HCT116 (cell line): ENCODE measurements at regions not wholly inside any gene's neighbourhood (a gene's known extent, or its start where the extent isn't known, plus 50 kb on each side); places are given as distances from the start of the nearest gene placed in this dataset.

Experiments used
- ATAC-seq: fragments of 200-7000 bp; cut with Tn5 transposase; 2 replicates; pipeline ENCODE4 v1.9.1; 2020; ENCODE audit warnings: mild to moderate bottlenecking, moderate library complexity
- BruUV-seq: library from RNA; stranded (reverse); fragments of 400-500 nt; replicated peaks from 2 replicates; lab custom pipeline; 2021; lab: Mats Ljungman, UMichigan
- CTCF ChIA-PET: fragments of 300-600 bp; sonication (Branson Sonifier 250); formaldehyde crosslinking; loops from one replicate; lab custom pipeline; 2021; ENCODE audit warnings: antibody characterized with exemption; lab: Charles Lee
- POLR2A ChIA-PET: fragments of 300-600, 350-600 bp; sonication (Branson Sonifier 250); formaldehyde crosslinking; loops from one replicate; lab custom pipeline; 2021; ENCODE audit warnings: antibody characterized with exemption; lab: Charles Lee
- RAD21 ChIA-PET, 2 experiments: fragments of 300-600 bp; sonication (Branson Sonifier 250); formaldehyde crosslinking; loops; one replicate each; lab custom pipeline; 2023; ENCODE audit warnings: low total read pairs in 2 of 2; ENCODE audit not compliant: uncharacterized antibody in 2 of 2, unreplicated experiment in 2 of 2, low non-redundant PET in 1 of 2; lab: Charles Lee
- DNase-seq: peaks from one replicate; pipeline ENCODE4 v3.0.0-alpha.2; 2010; ENCODE audit warnings: low read depth, low spot score
- H2AFZ ChIP-seq: fragments of 200-600 bp; shearing (Covaris generic), sonication (generic); 2 replicates; pipeline ENCODE4 v1.6.1; 2017; ENCODE audit warnings: low read depth, mixed run types, mixed read lengths, antibody characterized with exemption, low read length; ENCODE audit not compliant: poor library complexity, severe bottlenecking
- H3K27ac ChIP-seq: 2 replicates; pipeline ENCODE4 v1.5.1; 2012; ENCODE audit warnings: low read depth, low read length
- H3K27me3 ChIP-seq: fragments of 200-600 bp; sonication (generic); 2 replicates; pipeline ENCODE4 v1.6.1; 2016; ENCODE audit warnings: mixed run types, low read length, mixed read lengths; ENCODE audit not compliant: insufficient read depth
- H3K36me3 ChIP-seq, 2 experiments: fragments of 200-500 bp in 1 of 2; fragments of 200-600 bp in 1 of 2; sonication (Bioruptor generic) in 1 of 2; sonication (generic) in 1 of 2; 2 replicates each; pipeline versions ENCODE4 v1.5.1 to v1.6.1; 2014 to 2016; ENCODE audit warnings: low read length in 2 of 2, inconsistent platforms in 1 of 2, mixed read lengths in 1 of 2, mixed run types in 1 of 2; ENCODE audit not compliant: insufficient read depth in 2 of 2, control insufficient read depth in 1 of 2
- H3K4me1 ChIP-seq, 2 experiments: fragments of 200-600 bp in 1 of 2; sonication (generic) in 1 of 2; 2 replicates each; pipeline versions ENCODE4 v1.5.1 to v1.6.1; 2012 to 2017; ENCODE audit warnings: low read length in 2 of 2, inconsistent platforms in 1 of 2, mild to moderate bottlenecking in 1 of 2, mixed read lengths in 1 of 2, mixed run types in 1 of 2, moderate library complexity in 1 of 2; ENCODE audit not compliant: insufficient read depth in 2 of 2, control insufficient read depth in 1 of 2
- H3K4me2 ChIP-seq: fragments of 200-600 bp; sonication (generic); 2 replicates; pipeline ENCODE4 v1.6.1; 2017; ENCODE audit warnings: mixed run types, low read length, mixed read lengths
- H3K4me3 ChIP-seq, 2 experiments: fragments of 200-600 bp in 1 of 2; sonication (generic) in 1 of 2; replicated peaks in 1 of 2; 2 replicates each; pipeline ENCODE4 v1.5.1; 2011 to 2016; ENCODE audit warnings: low read length in 2 of 2, control low read depth in 1 of 2, low read depth in 1 of 2, mild to moderate bottlenecking in 1 of 2, mixed read lengths in 1 of 2, mixed run types in 1 of 2
- H3K79me2 ChIP-seq: fragments of 200-600 bp; sonication (generic); 2 replicates; pipeline ENCODE4 v1.6.1; 2017; ENCODE audit warnings: mild to moderate bottlenecking, mixed run types, low read length, moderate library complexity, mixed read lengths; ENCODE audit not compliant: insufficient read depth
- H3K9ac ChIP-seq: fragments of 200-600 bp; sonication (generic); 2 replicates; pipeline ENCODE4 v1.6.1; 2016; ENCODE audit warnings: low read length, mixed read lengths
- H3K9me2 ChIP-seq: fragments of 200-600 bp; sonication (generic), shearing (Covaris generic); 2 replicates; pipeline ENCODE4 v1.6.1; 2017; ENCODE audit warnings: mixed run types, mild to moderate bottlenecking, moderate library complexity; ENCODE audit not compliant: insufficient read depth
- H3K9me3 ChIP-seq, 2 experiments: fragments of 200-500 bp in 1 of 2; fragments of 200-600 bp in 1 of 2; sonication (Bioruptor generic) in 1 of 2; sonication (generic) in 1 of 2; 2 replicates each; pipeline ENCODE4 v1.6.1; 2014 to 2017; ENCODE audit warnings: low read length in 2 of 2, mixed read lengths in 2 of 2, inconsistent platforms in 1 of 2, low read depth in 1 of 2, mild to moderate bottlenecking in 1 of 2, mixed run types in 1 of 2, moderate library complexity in 1 of 2; ENCODE audit not compliant: control insufficient read depth in 1 of 2, insufficient read depth in 1 of 2
- H4K20me1 ChIP-seq: fragments of 200-600 bp; sonication (generic), shearing (Covaris generic); 2 replicates; pipeline ENCODE4 v1.6.1; 2017; ENCODE audit warnings: mixed run types, mild to moderate bottlenecking, moderate library complexity; ENCODE audit not compliant: insufficient read depth
- CBX3 ChIP-seq: IDR thresholded peaks from 2 replicates; pipeline ENCODE4 v1.6.1; 2012; ENCODE audit warnings: low read depth
- CEBPB ChIP-seq: IDR thresholded peaks from 2 replicates; pipeline ENCODE4 v1.6.1; 2012; ENCODE audit warnings: low read depth
- CTCF ChIP-seq, 3 experiments: fragments of 200-600 bp in 1 of 3; sonication (generic) in 1 of 3; IDR thresholded peaks in 2 of 3; conservative IDR thresholded peaks in 1 of 3; 2 replicates each; pipeline ENCODE4 v1.5.1; 2012 to 2017; ENCODE audit warnings: low read depth in 2 of 3, low read length in 2 of 3, antibody characterized with exemption in 1 of 3, borderline replicate concordance in 1 of 3, control low read depth in 1 of 3, mild to moderate bottlenecking in 1 of 3, mixed read lengths in 1 of 3, mixed run types in 1 of 3, moderate library complexity in 1 of 3; ENCODE audit not compliant: insufficient read depth in 1 of 3
- EZH2 ChIP-seq: fragments of 200-600 bp; sonication (generic); IDR thresholded peaks from 2 replicates; pipeline ENCODE4 v1.6.1; 2017; ENCODE audit warnings: antibody characterized with exemption, mixed run types
- EZH2phosphoT487 ChIP-seq: fragments of 200-600 bp; IDR thresholded peaks from 2 replicates; pipeline ENCODE4 v1.6.1; 2018; ENCODE audit warnings: antibody characterized with exemption, borderline replicate concordance
- MAX ChIP-seq: IDR thresholded peaks from 2 replicates; pipeline ENCODE4 v1.6.1; 2012
- REST ChIP-seq: IDR thresholded peaks from 2 replicates; pipeline ENCODE4 v1.6.1; 2012; ENCODE audit warnings: low read depth
- SIN3A ChIP-seq: IDR thresholded peaks from 2 replicates; pipeline ENCODE4 v1.6.1; 2012; ENCODE audit warnings: low read depth
- SP1 ChIP-seq: IDR thresholded peaks from 2 replicates; pipeline ENCODE4 v1.6.1; 2012; ENCODE audit warnings: low read depth
- SRF ChIP-seq: IDR thresholded peaks from 2 replicates; pipeline ENCODE4 v1.6.1; 2012; ENCODE audit warnings: low read depth
- YY1 ChIP-seq: IDR thresholded peaks from 2 replicates; pipeline ENCODE4 v1.6.1; 2011; ENCODE audit warnings: low read length, low read depth, moderate library complexity, mild to moderate bottlenecking; ENCODE audit not compliant: insufficient replicate concordance; ENCODE audit errors: extremely low read depth
- intact Hi-C: fragments of 100-400 bp; cut with micrococcal nuclease; formaldehyde crosslinking; loops from 2 replicates; pipeline ENCODE4 v1.10.0; 2022

GRCh38 chr12:22802883-22803630 is 178.1 kb downstream of the ETNK1 start:
- H2AFZ ChIP-seq, result no peak overlapping the region
- H3K9me3 ChIP-seq, result no peaks in the 10 kb centered on the region

More at GRCh38 chr12:22802883-22803630, 178.1 kb downstream of the ETNK1 start:
- H3K4me3 ChIP-seq, result no peak overlapping the region
- no peak for TF ChIP-seq SRF
- no peak for TF ChIP-seq REST
- no peak for TF ChIP-seq EZH2
- no peak for TF ChIP-seq MAX
- no peak for TF ChIP-seq SIN3A
- no peak for TF ChIP-seq YY1
- TF ChIP-seq CEBPB, result no peak
- TF ChIP-seq CTCF (IDR thresholded peaks at IDR 0.05 in 2 of 3, conservative IDR thresholded peaks at IDR 0.05 in 1 of 3; ENCODE audit: borderline replicate concordance in 1 of 3, insufficient read depth in 1 of 3, low read depth in 2 of 3, low read length in 2 of 3), result no peak
- no peak for TF ChIP-seq CBX3
- no peak for TF ChIP-seq EZH2phosphoT487
- no peak for TF ChIP-seq SP1
- RAD21 ChIA-PET, result no interaction called here
- no peak overlapping the region for H3K27ac ChIP-seq
- no peaks in the 10 kb centered on the region for H3K9me2 ChIP-seq
- CTCF ChIA-PET, result no interaction called here
- no peaks in the 10 kb centered on the region for H3K36me3 ChIP-seq
- ATAC-seq (no peak), DNase-seq (no peak)
- H3K4me2 ChIP-seq, result no peak overlapping the region
- H3K4me1 ChIP-seq, result no peaks in the 10 kb centered on the region
- BruUV-seq, result no TSS peak
- no peaks in the 10 kb centered on the region for H3K79me2 ChIP-seq
- POLR2A ChIA-PET, result no interaction called here
- no peaks in the 10 kb centered on the region for H4K20me1 ChIP-seq
- intact Hi-C loops, result no loop called here
- no peak overlapping the region for H3K9ac ChIP-seq
- no peaks in the 10 kb centered on the region; the same call in 1 of the 2 replicates for H3K27me3 ChIP-seq
